DMS153 treated with DMSO at 0.1 percent for 48 hours (cell line): ENCODE measurements at regions not wholly inside any gene's neighbourhood (a gene's known extent, or its start where the extent isn't known, plus 50 kb on each side); places are given as distances from the start of the nearest gene placed in this dataset.
"Not testable (repeated sequence)": the region's sequence is repeated elsewhere in the genome, so short reads cannot be mapped to it uniquely, and the experiment has no call there.

Experiments used
- DNase-seq: peaks from one replicate; lab custom pipeline; 2025; ENCODE audit not compliant: unreplicated experiment; lab: John Stamatoyannopoulos, UW

- DNase-seq: no peak
These were observed 186.4 kb upstream of the SLC39A10 start for GRCh38 chr2:195470622-195471021.

GRCh38 chr2:195468771-195469170 lies 188.3 kb upstream of the SLC39A10 start:
- no peak for DNase-seq

GRCh38 chr2:195466427-195466826 lies 190.6 kb upstream of the SLC39A10 start:
- DNase-seq: no peak

- no peak for DNase-seq
These were observed 196.0 kb upstream of the SLC39A10 start for GRCh38 chr2:195461010-195461409.

GRCh38 chr2:195458936-195459335 lies 198.1 kb upstream of the SLC39A10 start:
- no peak for DNase-seq

- DNase-seq: no peak
These were observed 199.2 kb upstream of the SLC39A10 start for GRCh38 chr2:195457873-195458272.

- DNase-seq: no peak
These were observed 200.3 kb upstream of the SLC39A10 start for GRCh38 chr2:195456771-195457170.

- DNase-seq: no peak
These were observed 205.9 kb upstream of the SLC39A10 start for GRCh38 chr2:195451160-195451559.

GRCh38 chr2:195450552-195451113 lies 206.4 kb upstream of the SLC39A10 start:
- no peak for DNase-seq

- no peak for DNase-seq
These were observed 209.6 kb upstream of the SLC39A10 start for GRCh38 chr2:195447323-195447975.

- no peak for DNase-seq
These were observed 211.4 kb upstream of the SLC39A10 start for GRCh38 chr2:195445639-195446038.

GRCh38 chr2:195443926-195444325 lies 213.1 kb upstream of the SLC39A10 start:
- no peak for DNase-seq

GRCh38 chr2:195442458-195443175 lies 214.4 kb upstream of the SLC39A10 start:
- no peak for DNase-seq

- DNase-seq: no peak
These were observed 218.3 kb upstream of the SLC39A10 start for GRCh38 chr2:195438692-195439091.

GRCh38 chr2:195437521-195437920 lies 219.5 kb upstream of the SLC39A10 start:
- DNase-seq: no peak

GRCh38 chr2:195434346-195434745 lies 222.7 kb upstream of the SLC39A10 start:
- DNase-seq: no peak

- not testable (repeated sequence) for DNase-seq
These were observed 223.3 kb upstream of the SLC39A10 start for GRCh38 chr2:195433729-195434128.

- DNase-seq: no peak
These were observed 228.4 kb upstream of the SLC39A10 start for GRCh38 chr2:195428673-195429072.

GRCh38 chr2:195425328-195425727 lies 231.7 kb upstream of the SLC39A10 start:
- no peak for DNase-seq

GRCh38 chr2:195419033-195419432 lies 238.0 kb upstream of the SLC39A10 start:
- DNase-seq: no peak

- peak; percentile 91 for DNase-seq
These were observed 242.4 kb upstream of the SLC39A10 start for GRCh38 chr2:195414537-195415100.

- no peak for DNase-seq
These were observed 243.1 kb upstream of the SLC39A10 start for GRCh38 chr2:195413944-195414343.
